ENCODE measurements at regions not wholly inside any gene's neighbourhood (a gene's known extent, or its start where the extent isn't known, plus 50 kb on each side); places are given as distances from the start of the nearest gene placed in this dataset.

DNA sequence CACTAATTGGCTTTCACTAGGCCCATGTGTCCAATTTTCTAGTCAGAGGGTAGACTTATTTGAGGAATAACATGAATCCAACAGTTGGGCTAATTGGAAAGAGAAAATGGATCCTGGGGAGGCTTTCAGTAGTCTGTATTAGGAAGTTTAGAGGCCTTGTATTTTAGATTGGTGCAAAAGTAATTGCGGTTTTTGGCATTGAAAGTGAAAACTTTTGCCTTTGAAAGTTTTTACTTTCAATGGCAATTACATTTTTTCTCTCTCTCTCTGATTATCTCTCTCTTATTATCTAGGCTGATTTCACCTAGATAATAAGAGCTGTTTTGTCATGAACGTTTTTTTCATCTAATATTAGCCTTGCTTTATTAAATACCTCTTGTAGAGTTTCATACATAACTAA lies 981.7 kb downstream of the REEP3 start:
- H3K4me3 ChIP-seq: no peak overlapping the region
- DNase-seq: no peak
- TF ChIP-seq, protein P1, sequence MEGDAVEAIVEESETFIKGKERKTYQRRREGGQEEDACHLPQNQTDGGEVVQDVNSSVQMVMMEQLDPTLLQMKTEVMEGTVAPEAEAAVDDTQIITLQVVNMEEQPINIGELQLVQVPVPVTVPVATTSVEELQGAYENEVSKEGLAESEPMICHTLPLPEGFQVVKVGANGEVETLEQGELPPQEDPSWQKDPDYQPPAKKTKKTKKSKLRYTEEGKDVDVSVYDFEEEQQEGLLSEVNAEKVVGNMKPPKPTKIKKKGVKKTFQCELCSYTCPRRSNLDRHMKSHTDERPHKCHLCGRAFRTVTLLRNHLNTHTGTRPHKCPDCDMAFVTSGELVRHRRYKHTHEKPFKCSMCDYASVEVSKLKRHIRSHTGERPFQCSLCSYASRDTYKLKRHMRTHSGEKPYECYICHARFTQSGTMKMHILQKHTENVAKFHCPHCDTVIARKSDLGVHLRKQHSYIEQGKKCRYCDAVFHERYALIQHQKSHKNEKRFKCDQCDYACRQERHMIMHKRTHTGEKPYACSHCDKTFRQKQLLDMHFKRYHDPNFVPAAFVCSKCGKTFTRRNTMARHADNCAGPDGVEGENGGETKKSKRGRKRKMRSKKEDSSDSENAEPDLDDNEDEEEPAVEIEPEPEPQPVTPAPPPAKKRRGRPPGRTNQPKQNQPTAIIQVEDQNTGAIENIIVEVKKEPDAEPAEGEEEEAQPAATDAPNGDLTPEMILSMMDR (IDR thresholded peaks at IDR 0.05): no peak
- no peak for TF ChIP-seq POLR2A (IDR thresholded peaks at IDR 0.05)
- H3K4me1 ChIP-seq: no peaks in the 10 kb centered on the region
- H3K27me3 ChIP-seq: no peaks in the 10 kb centered on the region
- H3K36me3 ChIP-seq: no peaks in the 10 kb centered on the region
- no peak overlapping the region for H3K27ac ChIP-seq
- H3K9me3 ChIP-seq: no peaks in the 10 kb centered on the region

DNA sequence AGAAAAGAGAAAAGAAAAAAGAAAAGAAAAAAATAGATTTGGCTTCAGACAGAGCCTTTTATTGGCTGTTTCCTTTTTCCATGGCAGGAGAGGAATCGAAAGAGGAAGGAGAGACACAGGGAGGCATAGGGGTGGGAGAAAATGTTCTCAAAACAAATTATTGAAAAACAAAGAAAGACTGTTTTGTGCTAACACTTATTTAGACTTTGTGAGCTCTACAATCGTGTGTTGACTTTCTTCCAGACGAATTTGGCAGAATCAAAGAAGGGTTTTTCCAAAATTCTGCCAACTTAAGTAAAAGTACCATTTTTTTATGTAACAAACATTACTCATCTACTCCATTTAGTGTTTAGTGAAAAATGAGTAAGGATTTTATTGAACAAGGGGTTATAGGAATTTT lies 982.2 kb downstream of the REEP3 start:
- H3K36me3 ChIP-seq: no peaks in the 10 kb centered on the region
- H3K27ac ChIP-seq: no peak overlapping the region
- H3K4me1 ChIP-seq: no peaks in the 10 kb centered on the region
- DNase-seq: no peak
- no peaks in the 10 kb centered on the region for H3K9me3 ChIP-seq
- no peak overlapping the region for H3K4me3 ChIP-seq
- TF ChIP-seq, protein P1 (IDR thresholded peaks at IDR 0.05): no peak
- TF ChIP-seq POLR2A (IDR thresholded peaks at IDR 0.05): no peak
- H3K27me3 ChIP-seq: no peaks in the 10 kb centered on the region

DNA sequence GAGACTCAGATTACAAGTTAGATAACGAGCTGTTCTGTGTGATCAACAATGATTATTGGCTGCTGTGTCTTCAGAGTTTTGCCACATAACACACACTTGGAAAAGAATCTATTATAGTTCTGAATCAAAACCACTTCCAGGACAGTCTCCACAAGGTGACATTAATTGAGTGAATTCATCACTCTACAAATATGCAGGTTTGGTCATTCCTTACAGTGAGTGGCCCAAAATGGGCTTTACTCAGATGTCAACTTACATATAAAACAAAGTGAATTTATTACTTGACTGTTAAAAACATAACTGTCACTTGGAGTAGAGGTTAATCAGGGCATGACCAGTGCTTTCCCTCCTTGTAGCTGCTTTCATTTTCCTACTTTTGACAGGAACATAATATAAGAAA lies 984.3 kb downstream of the REEP3 start:
- no peaks in the 10 kb centered on the region for H3K9me3 ChIP-seq
- DNase-seq: no peak

DNA sequence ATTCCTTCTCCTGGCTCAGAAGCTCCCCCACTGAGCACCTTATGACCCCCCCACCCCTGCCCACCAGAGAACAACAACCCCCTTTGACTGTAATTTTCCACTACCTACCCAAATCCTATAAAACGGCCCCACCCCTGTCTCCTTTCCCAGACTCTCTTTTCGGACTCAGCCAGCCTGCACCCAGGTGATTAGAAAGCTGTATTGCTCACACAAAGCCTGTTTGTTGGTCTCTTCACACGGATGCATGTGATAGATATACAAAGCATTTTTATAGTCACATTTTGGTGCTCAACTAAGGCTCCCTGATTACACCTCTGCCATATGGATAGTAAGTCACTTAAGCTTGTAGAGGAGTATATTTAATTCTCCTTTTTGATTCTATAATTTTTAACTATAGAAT lies 985.8 kb downstream of the REEP3 start:
- H3K36me3 ChIP-seq: no peaks in the 10 kb centered on the region
- DNase-seq: no peak
- TF ChIP-seq, protein P1 (IDR thresholded peaks at IDR 0.05): no peak
- no peak for TF ChIP-seq POLR2A (IDR thresholded peaks at IDR 0.05)
- no peak overlapping the region for H3K27ac ChIP-seq
- H3K9me3 ChIP-seq: no peaks in the 10 kb centered on the region
- no peaks in the 10 kb centered on the region for H3K27me3 ChIP-seq
- no peaks in the 10 kb centered on the region for H3K4me1 ChIP-seq
- no peak overlapping the region for H3K4me3 ChIP-seq

More for the DNA sequence above, 984.3 kb downstream of the REEP3 start:
- Histone ChIP-seq H3K4me3 (no peak overlapping the region), H3K27ac (no peak overlapping the region), H3K36me3 (no peaks in the 10 kb centered on the region), H3K4me1 (no peaks in the 10 kb centered on the region), H3K27me3 (no peaks in the 10 kb centered on the region)
- TF ChIP-seq, protein P1 (IDR thresholded peaks at IDR 0.05): no peak

DNA sequence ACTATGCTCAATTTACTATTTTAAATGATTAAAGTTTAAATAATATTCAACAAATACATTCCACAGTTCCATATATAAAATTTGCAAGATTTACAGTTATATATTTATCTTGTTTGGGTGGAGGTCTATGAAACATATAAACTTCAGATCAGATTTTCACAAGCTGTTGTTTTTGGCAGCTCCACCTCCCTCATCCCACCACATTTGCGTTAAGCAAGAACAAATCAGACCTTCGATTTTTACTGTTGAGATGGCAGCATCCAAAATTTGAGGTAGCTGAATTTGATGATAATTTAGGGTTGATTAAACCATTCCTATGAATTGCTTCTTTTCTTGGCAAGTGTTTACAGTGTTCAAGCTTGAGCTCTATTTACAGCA lies 986.4 kb downstream of the REEP3 start:
- Histone ChIP-seq H3K9me3 (no peaks in the 10 kb centered on the region), H3K27me3 (no peaks in the 10 kb centered on the region), H3K4me3 (no peak overlapping the region), H3K27ac (no peak overlapping the region), H3K4me1 (no peaks in the 10 kb centered on the region), H3K36me3 (no peaks in the 10 kb centered on the region)
- TF ChIP-seq, protein P1 (IDR thresholded peaks at IDR 0.05): no peak
- TF ChIP-seq POLR2A (IDR thresholded peaks at IDR 0.05): no peak
- DNase-seq: no peak

DNA sequence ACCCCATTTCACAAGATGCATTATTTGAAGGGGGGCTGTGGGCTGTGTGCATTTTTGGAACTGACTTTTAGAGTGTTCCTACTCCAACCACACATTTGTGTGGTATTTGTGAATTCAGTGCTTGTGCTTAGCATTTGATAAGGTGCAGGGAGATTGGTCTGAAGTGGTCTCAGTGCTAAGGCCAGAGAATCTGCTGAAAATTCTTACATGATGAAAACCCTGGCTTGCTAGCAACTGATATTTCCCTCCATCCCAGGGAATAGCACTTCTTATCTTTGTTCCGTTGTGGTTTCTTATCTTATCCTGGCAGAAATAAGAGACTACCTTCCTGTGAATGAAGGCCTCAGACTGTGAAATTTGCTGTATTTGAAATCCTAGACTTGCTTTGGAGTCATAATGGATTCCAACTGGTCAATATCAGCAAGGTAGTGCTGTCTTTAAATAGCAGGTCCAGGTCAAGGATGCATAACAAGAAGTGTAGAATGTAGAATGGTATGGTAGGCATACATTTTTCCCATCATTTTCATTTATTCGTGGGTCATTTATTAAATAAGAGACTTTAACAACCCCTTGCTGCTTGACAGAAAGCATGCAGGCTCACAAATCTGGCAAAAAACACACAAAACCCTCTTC lies 986.9 kb downstream of the REEP3 start:
- no peaks in the 10 kb centered on the region for H3K4me1 ChIP-seq
- no peak for TF ChIP-seq POLR2A (IDR thresholded peaks at IDR 0.05)
- TF ChIP-seq, protein P1 (IDR thresholded peaks at IDR 0.05): no peak
- no peaks in the 10 kb centered on the region for H3K27me3 ChIP-seq
- H3K36me3 ChIP-seq: no peaks in the 10 kb centered on the region
- no peak overlapping the region for H3K4me3 ChIP-seq
- no peaks in the 10 kb centered on the region for H3K9me3 ChIP-seq
- H3K27ac ChIP-seq: no peak overlapping the region
- no peak for DNase-seq

Data from Peyer's patch (tissue), 4 donors.